Activated T-cell treated with anti-CD3 and anti-CD28 coated beads for 24 hours (primary cell): ENCODE measurements at regions not wholly inside any gene's neighbourhood (a gene's known extent, or its start where the extent isn't known, plus 50 kb on each side); places are given as distances from the start of the nearest gene placed in this dataset.
"Not testable (repeated sequence)": the region's sequence is repeated elsewhere in the genome, so short reads cannot be mapped to it uniquely, and the experiment has no call there.

Source experiments
- DNase-seq: peaks from one replicate; pipeline ENCODE4 v3.0.0-alpha.2; 2020; ENCODE audit warnings: low read depth

GRCh38 chr1:213417846-213418245 lies 366.8 kb downstream of the RPS6KC1 start:
- no peak for DNase-seq

DNA sequence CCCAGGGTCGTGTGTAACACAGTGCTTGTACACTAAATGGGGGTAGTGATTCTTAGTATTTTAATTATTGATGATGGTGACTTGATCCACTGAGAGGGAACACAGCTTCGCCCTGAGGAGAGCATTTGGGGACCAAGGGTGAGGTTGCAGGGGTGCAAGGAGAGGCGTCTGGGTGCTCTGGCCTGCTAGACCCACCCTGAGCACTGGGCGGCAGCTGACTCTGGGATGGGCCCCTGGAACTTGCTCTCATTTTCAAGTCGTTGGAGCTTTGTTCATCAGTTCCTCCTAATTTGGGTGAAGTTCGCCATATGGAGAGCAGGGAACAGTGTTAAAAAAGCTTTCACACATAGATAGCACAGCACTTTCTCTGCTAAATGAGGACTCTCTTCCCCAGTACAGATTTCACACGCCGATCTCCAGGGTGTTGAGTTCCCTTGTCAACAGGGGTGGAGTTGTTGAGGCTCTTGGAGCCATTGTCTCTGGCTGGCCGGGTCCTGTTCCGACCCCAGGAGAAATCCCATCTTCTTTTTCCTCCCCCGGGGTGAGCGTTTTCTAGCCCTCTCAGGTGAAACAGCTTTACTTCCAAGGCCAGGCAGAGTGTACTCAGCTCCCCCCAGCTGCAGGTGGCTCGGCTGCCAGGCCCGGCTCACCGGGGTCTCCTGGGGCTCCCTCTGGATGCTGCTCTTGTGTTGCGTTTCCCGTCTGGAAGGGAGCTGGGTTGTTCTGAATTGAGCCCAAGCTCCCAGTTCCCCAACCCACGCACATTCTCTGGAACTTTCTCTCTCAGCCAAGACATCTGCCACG lies 367.4 kb downstream of the RPS6KC1 start:
- no peak for DNase-seq

GRCh38 chr1:213419401-213420030 lies 368.5 kb downstream of the RPS6KC1 start:
- DNase-seq: no peak

DNA sequence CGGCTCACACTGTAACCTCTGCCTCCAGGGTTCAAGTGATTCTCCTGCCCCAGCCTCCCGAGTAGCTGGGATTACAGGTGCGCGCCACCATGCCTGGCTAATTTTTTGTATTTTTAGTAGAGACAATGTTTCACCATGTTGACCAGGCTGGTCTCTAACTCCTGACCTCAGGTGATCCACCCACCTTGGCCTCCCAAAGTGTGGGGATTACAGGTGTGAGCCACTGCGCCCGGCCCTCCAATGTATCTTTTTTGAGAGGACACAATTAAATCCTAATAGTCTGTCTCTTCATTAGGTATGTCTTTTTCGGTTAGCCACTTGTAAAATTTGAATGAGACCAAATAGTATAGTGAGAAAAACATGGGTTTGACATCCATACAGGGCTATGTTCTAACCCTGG lies 370.1 kb downstream of the RPS6KC1 start:
- DNase-seq: not testable (repeated sequence)

- no peak for DNase-seq
Measured at GRCh38 chr1:213423041-213423440, 372.0 kb downstream of the RPS6KC1 start.

DNA sequence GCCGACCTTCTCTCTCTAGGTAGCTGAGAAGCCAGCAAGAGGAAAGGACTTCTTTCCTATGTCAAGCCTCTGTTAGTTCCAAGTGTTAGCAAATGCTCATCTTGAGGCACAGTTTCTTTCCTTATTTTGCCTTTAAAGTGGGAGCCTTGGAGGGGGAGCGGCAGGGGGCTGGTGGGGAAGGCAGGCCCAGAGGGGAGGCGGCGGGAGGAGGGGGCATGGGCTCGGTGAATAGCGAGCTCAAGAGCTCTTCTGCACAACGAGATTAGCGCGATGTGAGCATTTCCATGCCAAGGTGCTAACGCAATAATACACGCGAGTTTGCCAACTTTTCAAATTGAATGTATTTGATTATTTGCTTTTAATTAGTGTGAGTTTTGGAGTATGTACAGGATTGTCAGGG lies 372.6 kb downstream of the RPS6KC1 start:
- DNase-seq: no peak

GRCh38 chr1:213425376-213426030 lies 374.5 kb downstream of the RPS6KC1 start:
- DNase-seq: no peak

DNA sequence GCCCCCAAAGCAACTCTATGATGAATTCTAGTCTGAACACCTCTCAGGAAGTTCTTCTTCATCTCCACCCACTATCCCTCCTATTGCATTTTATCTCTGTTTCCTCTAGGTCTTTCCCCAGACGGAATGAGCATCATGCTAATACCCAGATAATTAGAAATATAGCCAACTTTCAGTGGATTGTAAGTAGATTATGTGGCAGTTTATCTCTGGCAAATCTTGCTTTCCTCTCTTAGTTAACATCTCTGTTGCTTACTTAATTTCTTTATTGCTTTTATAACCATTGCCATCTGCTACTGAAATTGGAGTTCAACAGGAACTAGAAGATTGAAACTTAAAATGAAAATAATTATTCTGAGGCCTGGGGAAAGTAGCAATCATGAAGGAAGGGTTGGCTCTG lies 378.6 kb downstream of the RPS6KC1 start:
- DNase-seq: no peak

GRCh38 chr1:213435715-213436114 lies 384.7 kb downstream of the RPS6KC1 start:
- no peak for DNase-seq

DNA sequence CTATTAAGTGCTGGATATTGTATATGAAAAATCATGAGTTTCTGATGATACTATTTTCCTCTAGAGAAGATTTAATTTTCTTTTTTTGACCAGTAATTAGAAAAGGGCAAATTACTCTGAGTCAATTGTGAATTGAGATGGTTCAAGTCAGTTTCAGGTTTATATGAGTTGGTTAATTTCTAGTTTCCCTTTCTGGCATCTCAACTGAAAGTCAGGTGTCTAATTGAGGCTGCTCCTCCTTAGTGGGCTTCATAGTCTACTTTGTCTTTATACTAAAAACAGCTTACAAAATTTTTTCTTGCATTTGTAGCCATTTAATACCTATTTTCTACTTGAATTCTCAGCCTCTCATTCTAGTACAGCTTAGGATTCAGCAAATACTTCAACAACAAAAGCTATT lies 387.3 kb downstream of the RPS6KC1 start:
- DNase-seq: no peak

DNA sequence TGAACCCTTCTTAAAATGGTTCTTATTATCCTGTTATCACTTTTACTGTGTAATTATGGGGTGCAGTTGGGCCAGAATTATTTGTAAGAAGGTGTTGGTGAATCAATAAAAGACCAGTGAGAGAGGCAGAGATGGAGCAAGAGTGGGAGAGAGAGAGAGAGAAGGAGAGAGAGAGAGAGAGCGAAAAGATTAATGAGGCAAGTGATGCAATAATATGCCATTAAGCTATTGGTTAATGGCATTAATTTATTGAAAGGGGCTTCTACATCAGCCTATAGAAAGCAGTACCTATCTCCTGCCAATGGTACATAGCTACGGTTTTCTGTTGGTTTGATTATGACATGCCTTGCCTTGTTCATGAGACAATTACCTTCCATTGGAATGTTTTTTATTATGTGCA lies 388.7 kb downstream of the RPS6KC1 start:
- DNase-seq: no peak

- DNase-seq: no peak
Measured at GRCh38 chr1:213440766-213441165, 389.7 kb downstream of the RPS6KC1 start.

GRCh38 chr1:213443415-213443814 lies 392.4 kb downstream of the RPS6KC1 start:
- no peak for DNase-seq

DNA sequence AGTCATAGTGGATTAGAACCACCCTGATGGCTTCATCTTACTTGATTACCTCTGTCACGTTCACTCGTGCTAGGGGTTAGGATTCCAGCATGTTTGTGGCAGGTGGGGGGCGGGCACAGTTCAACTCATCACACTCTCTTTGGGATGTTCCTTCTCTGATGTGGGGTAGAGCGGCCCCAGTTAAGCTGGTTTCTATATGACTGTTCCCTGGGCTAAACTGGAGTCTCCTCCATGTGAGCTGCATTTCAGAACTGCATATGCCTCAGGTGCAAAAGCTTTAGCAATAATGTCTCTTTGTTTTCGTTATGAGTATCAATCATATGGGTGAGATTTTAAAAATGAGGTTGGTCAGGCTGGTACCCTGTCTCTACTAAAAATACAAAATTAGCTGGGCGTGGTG lies 393.2 kb downstream of the RPS6KC1 start:
- DNase-seq: no peak

GRCh38 chr1:213446496-213446895 lies 395.5 kb downstream of the RPS6KC1 start:
- no peak for DNase-seq

- DNase-seq: no peak
Measured at GRCh38 chr1:213448360-213448759, 397.3 kb downstream of the RPS6KC1 start.

- DNase-seq: no peak
Measured at GRCh38 chr1:213448776-213449175, 397.7 kb downstream of the RPS6KC1 start.

DNA sequence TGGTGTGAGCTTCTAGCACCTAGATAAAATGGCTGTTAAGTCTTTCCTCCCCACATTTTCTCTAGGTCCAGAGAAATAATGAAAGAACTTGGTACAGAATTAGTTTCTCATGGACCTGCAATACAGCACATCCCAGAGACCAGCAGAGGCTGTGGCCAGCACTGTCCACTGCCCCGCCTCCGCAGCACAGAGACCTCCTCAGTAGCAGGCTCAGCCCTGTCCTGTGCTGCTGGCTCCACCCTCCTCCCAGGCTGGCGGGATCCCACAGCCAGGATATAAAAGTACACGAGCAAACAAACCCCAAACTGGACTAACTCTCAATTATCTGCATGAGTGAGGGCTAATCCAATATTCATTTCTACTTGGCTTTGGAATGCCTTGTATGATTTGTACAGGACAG lies 401.5 kb downstream of the RPS6KC1 start:
- DNase-seq: no peak

DNA sequence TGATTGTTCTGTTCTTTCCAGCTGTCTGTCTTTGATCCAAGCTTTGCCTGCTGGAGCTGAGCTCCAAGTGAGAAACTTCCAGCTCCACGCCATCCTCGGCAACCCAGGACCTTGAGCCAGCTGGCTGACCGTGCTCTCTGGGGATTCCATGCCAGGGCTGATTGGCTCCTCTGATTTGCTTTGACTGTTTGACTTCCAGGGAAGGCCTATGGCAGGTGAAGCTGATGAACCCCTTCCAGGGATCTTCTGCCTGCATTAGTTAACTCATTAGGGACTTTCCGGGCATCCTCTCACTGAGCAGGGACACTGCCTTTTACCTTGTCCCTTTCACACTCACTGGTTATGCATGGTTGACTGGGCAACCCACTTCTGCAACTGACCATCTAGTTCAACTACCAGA lies 406.1 kb downstream of the RPS6KC1 start:
- no peak for DNase-seq

- DNase-seq: no peak
Measured at GRCh38 chr1:213457733-213458132, 406.7 kb downstream of the RPS6KC1 start.

DNA sequence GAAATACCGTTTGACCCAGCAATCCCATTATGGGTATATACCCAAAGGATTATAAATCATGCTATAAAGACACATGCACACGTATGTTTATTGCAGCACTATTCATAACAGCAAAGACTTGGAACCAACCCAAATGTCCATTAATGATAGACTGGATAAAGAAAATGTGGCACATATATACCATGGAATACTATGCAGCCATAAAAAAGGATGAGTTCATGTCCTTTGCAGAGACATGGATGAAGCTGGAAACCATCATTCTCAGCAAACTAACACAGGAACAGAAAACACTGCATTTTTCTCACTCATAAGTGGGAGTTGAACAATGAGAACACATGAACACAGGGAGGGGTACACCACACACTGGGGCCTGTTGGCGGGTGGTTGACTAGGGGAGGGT lies 411.3 kb downstream of the RPS6KC1 start:
- not testable (repeated sequence) for DNase-seq

DNA sequence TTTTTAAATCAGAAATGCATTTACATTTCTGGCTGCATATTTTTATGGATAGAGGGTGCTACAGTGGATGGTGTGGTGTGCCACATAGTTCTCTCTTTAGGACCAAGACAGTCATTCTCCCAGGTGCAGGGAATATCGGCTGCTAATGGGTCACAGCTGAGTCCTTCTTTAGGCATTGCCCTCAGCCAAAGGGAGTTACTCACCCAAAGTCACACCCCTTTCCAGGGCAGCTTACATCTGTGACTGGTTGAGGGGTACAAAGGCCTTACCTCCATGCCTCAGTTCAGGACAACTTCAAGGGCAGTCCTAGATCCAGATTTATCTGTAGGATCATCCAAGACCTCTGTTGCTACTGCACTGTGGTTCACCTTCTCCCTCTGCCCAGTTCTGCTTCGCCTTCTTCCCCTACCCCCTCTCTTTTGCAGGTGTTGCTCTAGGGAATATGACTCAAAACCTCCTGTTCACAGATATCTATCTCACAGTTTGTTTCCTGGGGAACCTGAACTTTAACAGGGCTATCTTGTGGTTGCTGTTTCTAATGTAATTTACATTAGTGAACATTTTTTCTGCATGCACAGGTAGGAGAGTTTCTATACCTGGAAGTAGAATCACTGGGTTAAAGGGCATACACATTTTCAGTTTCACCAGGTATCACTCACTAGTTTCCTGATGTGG lies 413.9 kb downstream of the RPS6KC1 start:
- no peak for DNase-seq

- DNase-seq: no peak
Measured at GRCh38 chr1:213466541-213466940, 415.5 kb downstream of the RPS6KC1 start.
